Muscle of leg (tissue), 3 donors: ENCODE measurements at regions not wholly inside any gene's neighbourhood (a gene's known extent, or its start where the extent isn't known, plus 50 kb on each side); places are given as distances from the start of the nearest gene placed in this dataset.

Source experiments
- DNase-seq: peaks from one replicate; pipeline ENCODE4 v3.0.0; 2013
- H3K27ac ChIP-seq: one replicate; pipeline ENCODE4 v1.5.1; 2013; ENCODE audit warnings: mild to moderate bottlenecking, low read length, control low read depth
- H3K27me3 ChIP-seq: one replicate; pipeline ENCODE4 v1.6.1; 2013; ENCODE audit warnings: low read length; ENCODE audit not compliant: control insufficient read depth, insufficient read depth
- H3K36me3 ChIP-seq: one replicate; pipeline ENCODE4 v1.6.1; 2013; ENCODE audit warnings: low read length; ENCODE audit not compliant: control insufficient read depth, insufficient read depth
- H3K4me1 ChIP-seq: one replicate; pipeline ENCODE4 v1.6.1; 2013; ENCODE audit warnings: low read length; ENCODE audit not compliant: control insufficient read depth, insufficient read depth
- H3K4me3 ChIP-seq: one replicate; pipeline ENCODE4 v1.5.1; 2013; ENCODE audit warnings: low read length, control low read depth
- H3K9me3 ChIP-seq: replicated peaks from 2 replicates; pipeline ENCODE4 v1.6.1; 2013; ENCODE audit warnings: low read depth, low read length; ENCODE audit not compliant: control insufficient read depth
- WGBS: methylation state at CpG from one replicate; pipeline ENCODE4 v1.1.5; 2013; ENCODE audit warnings: missing lambda C conversion rate; ENCODE audit not compliant: insufficient coverage; 5-methylcytosine and 5-hydroxymethylcytosine counted together

- Histone ChIP-seq H3K27ac (no peak overlapping the region), H3K27me3 (no peaks in the 10 kb centered on the region), H3K4me1 (peaks cover 30% of the 10 kb centered on the region), H3K36me3 (no peaks in the 10 kb centered on the region), H3K9me3 (no peaks in the 10 kb centered on the region), H3K4me3 (no peak overlapping the region)
- no peak for DNase-seq
- WGBS = 36% methylated on average over 4 of the region's 5 CpGs
Observed at GRCh38 chr1:219790834-219791615, 137.3 kb downstream of the SLC30A10 start.

DNA sequence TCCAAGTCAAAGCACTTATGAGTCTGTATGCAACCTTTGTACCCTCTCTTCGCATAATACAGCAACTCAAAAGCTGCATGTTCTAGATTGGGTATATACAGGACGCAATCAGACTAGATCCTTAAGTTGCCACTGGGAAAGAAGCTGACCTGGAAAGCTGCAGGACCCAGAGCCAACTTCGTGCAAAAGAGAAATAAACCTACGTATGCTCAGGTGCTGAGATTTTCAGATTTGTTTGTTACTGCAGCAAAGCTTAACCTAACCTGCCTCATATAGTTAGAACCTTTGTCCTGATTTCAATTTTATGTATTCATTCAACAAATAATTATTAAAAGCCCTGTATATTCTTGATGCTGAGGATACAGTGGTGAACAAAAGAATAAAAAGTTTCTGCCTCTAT lies 139.7 kb downstream of the SLC30A10 start:
- Histone ChIP-seq H3K27ac (no peak overlapping the region), H3K27me3 (no peaks in the 10 kb centered on the region), H3K36me3 (no peaks in the 10 kb centered on the region), H3K4me3 (no peak overlapping the region), H3K4me1 (peaks cover 26% of the 10 kb centered on the region), H3K9me3 (no peaks in the 10 kb centered on the region)
- 50% methylated on average over 2 of the region's 4 CpGs for WGBS
- DNase-seq = no peak

- H3K36me3 ChIP-seq = no peaks in the 10 kb centered on the region
- no peak overlapping the region for H3K4me3 ChIP-seq
- H3K27ac ChIP-seq = no peak overlapping the region
- WGBS = no CpG with 5 or more reads among the region's 1 CpG
- no peaks in the 10 kb centered on the region for H3K27me3 ChIP-seq
- no peak for DNase-seq
- H3K9me3 ChIP-seq = no peaks in the 10 kb centered on the region
- H3K4me1 ChIP-seq = peaks cover 20% of the 10 kb centered on the region
Observed at GRCh38 chr1:219788091-219788490, 140.3 kb downstream of the SLC30A10 start.

GRCh38 chr1:219784660-219785381 lies 143.5 kb downstream of the SLC30A10 start:
- Histone ChIP-seq H3K27ac (no peak overlapping the region), H3K9me3 (no peaks in the 10 kb centered on the region), H3K36me3 (no peaks in the 10 kb centered on the region), H3K4me3 (no peak overlapping the region), H3K27me3 (no peaks in the 10 kb centered on the region), H3K4me1 (peaks cover 4% of the 10 kb centered on the region)
- WGBS = 100% methylated on average over 1 of the region's 8 CpGs
- peak; percentile 25 for DNase-seq

GRCh38 chr1:219783605-219784235 lies 144.6 kb downstream of the SLC30A10 start:
- H3K27me3 ChIP-seq = no peaks in the 10 kb centered on the region
- no peak overlapping the region for H3K4me3 ChIP-seq
- no peaks in the 10 kb centered on the region for H3K4me1 ChIP-seq
- no peaks in the 10 kb centered on the region for H3K9me3 ChIP-seq
- no peaks in the 10 kb centered on the region for H3K36me3 ChIP-seq
- 94% methylated on average over 2 of the region's 2 CpGs for WGBS
- DNase-seq = no peak
- H3K27ac ChIP-seq = no peak overlapping the region

- H3K27ac ChIP-seq = no peak overlapping the region
- no peaks in the 10 kb centered on the region for H3K4me1 ChIP-seq
- H3K36me3 ChIP-seq = no peaks in the 10 kb centered on the region
- H3K9me3 ChIP-seq = no peaks in the 10 kb centered on the region
- no peak for DNase-seq
- no peaks in the 10 kb centered on the region for H3K27me3 ChIP-seq
- no CpG with 5 or more reads among the region's 3 CpGs for WGBS
- no peak overlapping the region for H3K4me3 ChIP-seq
Observed at GRCh38 chr1:219782929-219783328, 145.4 kb downstream of the SLC30A10 start.

DNA sequence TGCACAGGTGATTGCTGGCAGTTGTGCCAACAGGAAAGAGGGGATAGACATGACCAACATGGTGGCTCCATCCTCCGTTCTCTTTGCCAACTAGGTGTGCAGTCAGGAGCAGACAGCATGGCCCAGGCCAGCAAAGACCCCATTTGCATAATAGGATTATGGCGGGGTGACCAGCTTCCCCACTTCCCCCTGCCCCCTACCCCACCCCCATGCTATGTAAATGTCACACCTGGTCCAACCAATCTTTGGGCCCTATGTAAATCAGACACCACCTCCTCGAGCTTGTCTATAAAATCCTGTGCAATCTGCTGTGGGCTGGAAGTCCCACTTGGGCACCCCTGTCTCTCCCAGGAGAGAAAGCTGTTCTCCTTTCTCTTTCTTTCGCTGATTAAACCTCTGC lies 146.0 kb downstream of the SLC30A10 start:
- Histone ChIP-seq H3K27me3 (no peaks in the 10 kb centered on the region), H3K27ac (no peak overlapping the region), H3K9me3 (no peaks in the 10 kb centered on the region), H3K4me1 (no peaks in the 10 kb centered on the region), H3K36me3 (no peaks in the 10 kb centered on the region), H3K4me3 (no peak overlapping the region)
- 39% methylated on average over 2 of the region's 4 CpGs for WGBS
- DNase-seq = no peak

DNA sequence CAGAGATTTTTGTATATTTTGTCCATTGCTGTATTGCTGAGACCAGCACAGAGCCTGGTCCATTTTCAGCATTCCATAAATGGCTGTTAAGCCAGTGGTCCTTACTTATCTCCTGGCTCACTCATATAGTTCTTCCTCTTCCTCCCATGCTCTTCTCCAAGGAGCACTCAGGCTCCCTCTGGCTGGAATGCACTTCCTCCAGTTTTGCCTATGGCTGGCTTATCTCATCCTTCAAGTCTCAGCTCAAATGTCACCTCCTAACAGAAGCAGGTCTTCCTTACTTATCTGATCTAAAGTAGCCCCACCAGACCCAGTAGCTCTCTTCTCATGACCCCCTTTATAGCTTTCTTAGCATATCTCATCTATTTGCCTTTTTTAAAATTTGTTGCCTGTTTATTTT lies 146.9 kb downstream of the SLC30A10 start:
- Histone ChIP-seq H3K36me3 (no peaks in the 10 kb centered on the region), H3K27me3 (no peaks in the 10 kb centered on the region), H3K4me3 (no peak overlapping the region), H3K9me3 (no peaks in the 10 kb centered on the region), H3K4me1 (no peaks in the 10 kb centered on the region), H3K27ac (no peak overlapping the region)
- no peak for DNase-seq

- DNase-seq = no peak
- WGBS = 94% methylated on average over 3 of the region's 4 CpGs
- Histone ChIP-seq H3K27me3 (no peaks in the 10 kb centered on the region), H3K4me3 (no peak overlapping the region), H3K27ac (no peak overlapping the region), H3K36me3 (no peaks in the 10 kb centered on the region), H3K9me3 (no peaks in the 10 kb centered on the region), H3K4me1 (no peaks in the 10 kb centered on the region)
Observed at GRCh38 chr1:219778793-219779369, 149.5 kb downstream of the SLC30A10 start.

GRCh38 chr1:219778110-219778509 lies 150.2 kb downstream of the SLC30A10 start:
- Histone ChIP-seq H3K36me3 (no peaks in the 10 kb centered on the region), H3K4me3 (no peak overlapping the region), H3K9me3 (no peaks in the 10 kb centered on the region), H3K27ac (no peak overlapping the region), H3K27me3 (no peaks in the 10 kb centered on the region), H3K4me1 (no peaks in the 10 kb centered on the region)
- DNase-seq = no peak
- WGBS = no CpG with 5 or more reads among the region's 3 CpGs
